HCT116 (cell line): ENCODE measurements at regions not wholly inside any gene's neighbourhood (a gene's known extent, or its start where the extent isn't known, plus 50 kb on each side); places are given as distances from the start of the nearest gene placed in this dataset.

Experiments used
- ATAC-seq: fragments of 200-7000 bp; cut with Tn5 transposase; 2 replicates; pipeline ENCODE4 v1.9.1; 2020; ENCODE audit warnings: mild to moderate bottlenecking, moderate library complexity
- BruUV-seq: library from RNA; stranded (reverse); fragments of 400-500 nt; replicated peaks from 2 replicates; lab custom pipeline; 2021; lab: Mats Ljungman, UMichigan
- CTCF ChIA-PET: fragments of 300-600 bp; sonication (Branson Sonifier 250); formaldehyde crosslinking; loops from one replicate; lab custom pipeline; 2021; ENCODE audit warnings: antibody characterized with exemption; lab: Charles Lee
- POLR2A ChIA-PET: fragments of 300-600, 350-600 bp; sonication (Branson Sonifier 250); formaldehyde crosslinking; loops from one replicate; lab custom pipeline; 2021; ENCODE audit warnings: antibody characterized with exemption; lab: Charles Lee
- RAD21 ChIA-PET, 2 experiments: fragments of 300-600 bp; sonication (Branson Sonifier 250); formaldehyde crosslinking; loops; one replicate each; lab custom pipeline; 2023; ENCODE audit warnings: low total read pairs in 2 of 2; ENCODE audit not compliant: uncharacterized antibody in 2 of 2, unreplicated experiment in 2 of 2, low non-redundant PET in 1 of 2; lab: Charles Lee
- DNase-seq: peaks from one replicate; pipeline ENCODE4 v3.0.0-alpha.2; 2010; ENCODE audit warnings: low read depth, low spot score
- H2AFZ ChIP-seq: fragments of 200-600 bp; shearing (Covaris generic), sonication (generic); 2 replicates; pipeline ENCODE4 v1.6.1; 2017; ENCODE audit warnings: low read depth, mixed run types, mixed read lengths, antibody characterized with exemption, low read length; ENCODE audit not compliant: poor library complexity, severe bottlenecking
- H3K27ac ChIP-seq: 2 replicates; pipeline ENCODE4 v1.5.1; 2012; ENCODE audit warnings: low read depth, low read length
- H3K27me3 ChIP-seq: fragments of 200-600 bp; sonication (generic); 2 replicates; pipeline ENCODE4 v1.6.1; 2016; ENCODE audit warnings: mixed run types, low read length, mixed read lengths; ENCODE audit not compliant: insufficient read depth
- H3K36me3 ChIP-seq, 2 experiments: fragments of 200-500 bp in 1 of 2; fragments of 200-600 bp in 1 of 2; sonication (Bioruptor generic) in 1 of 2; sonication (generic) in 1 of 2; 2 replicates each; pipeline versions ENCODE4 v1.5.1 to v1.6.1; 2014 to 2016; ENCODE audit warnings: low read length in 2 of 2, inconsistent platforms in 1 of 2, mixed read lengths in 1 of 2, mixed run types in 1 of 2; ENCODE audit not compliant: insufficient read depth in 2 of 2, control insufficient read depth in 1 of 2
- H3K4me1 ChIP-seq, 2 experiments: fragments of 200-600 bp in 1 of 2; sonication (generic) in 1 of 2; 2 replicates each; pipeline versions ENCODE4 v1.5.1 to v1.6.1; 2012 to 2017; ENCODE audit warnings: low read length in 2 of 2, inconsistent platforms in 1 of 2, mild to moderate bottlenecking in 1 of 2, mixed read lengths in 1 of 2, mixed run types in 1 of 2, moderate library complexity in 1 of 2; ENCODE audit not compliant: insufficient read depth in 2 of 2, control insufficient read depth in 1 of 2
- H3K4me2 ChIP-seq: fragments of 200-600 bp; sonication (generic); 2 replicates; pipeline ENCODE4 v1.6.1; 2017; ENCODE audit warnings: mixed run types, low read length, mixed read lengths
- H3K4me3 ChIP-seq, 2 experiments: fragments of 200-600 bp in 1 of 2; sonication (generic) in 1 of 2; replicated peaks in 1 of 2; 2 replicates each; pipeline ENCODE4 v1.5.1; 2011 to 2016; ENCODE audit warnings: low read length in 2 of 2, control low read depth in 1 of 2, low read depth in 1 of 2, mild to moderate bottlenecking in 1 of 2, mixed read lengths in 1 of 2, mixed run types in 1 of 2
- H3K79me2 ChIP-seq: fragments of 200-600 bp; sonication (generic); 2 replicates; pipeline ENCODE4 v1.6.1; 2017; ENCODE audit warnings: mild to moderate bottlenecking, mixed run types, low read length, moderate library complexity, mixed read lengths; ENCODE audit not compliant: insufficient read depth
- H3K9ac ChIP-seq: fragments of 200-600 bp; sonication (generic); 2 replicates; pipeline ENCODE4 v1.6.1; 2016; ENCODE audit warnings: low read length, mixed read lengths
- H3K9me2 ChIP-seq: fragments of 200-600 bp; sonication (generic), shearing (Covaris generic); 2 replicates; pipeline ENCODE4 v1.6.1; 2017; ENCODE audit warnings: mixed run types, mild to moderate bottlenecking, moderate library complexity; ENCODE audit not compliant: insufficient read depth
- H3K9me3 ChIP-seq, 2 experiments: fragments of 200-500 bp in 1 of 2; fragments of 200-600 bp in 1 of 2; sonication (Bioruptor generic) in 1 of 2; sonication (generic) in 1 of 2; 2 replicates each; pipeline ENCODE4 v1.6.1; 2014 to 2017; ENCODE audit warnings: low read length in 2 of 2, mixed read lengths in 2 of 2, inconsistent platforms in 1 of 2, low read depth in 1 of 2, mild to moderate bottlenecking in 1 of 2, mixed run types in 1 of 2, moderate library complexity in 1 of 2; ENCODE audit not compliant: control insufficient read depth in 1 of 2, insufficient read depth in 1 of 2
- H4K20me1 ChIP-seq: fragments of 200-600 bp; sonication (generic), shearing (Covaris generic); 2 replicates; pipeline ENCODE4 v1.6.1; 2017; ENCODE audit warnings: mixed run types, mild to moderate bottlenecking, moderate library complexity; ENCODE audit not compliant: insufficient read depth
- CTCF ChIP-seq, 3 experiments: fragments of 200-600 bp in 1 of 3; sonication (generic) in 1 of 3; IDR thresholded peaks in 2 of 3; conservative IDR thresholded peaks in 1 of 3; 2 replicates each; pipeline ENCODE4 v1.5.1; 2012 to 2017; ENCODE audit warnings: low read depth in 2 of 3, low read length in 2 of 3, antibody characterized with exemption in 1 of 3, borderline replicate concordance in 1 of 3, control low read depth in 1 of 3, mild to moderate bottlenecking in 1 of 3, mixed read lengths in 1 of 3, mixed run types in 1 of 3, moderate library complexity in 1 of 3; ENCODE audit not compliant: insufficient read depth in 1 of 3
- EGR1 ChIP-seq: IDR thresholded peaks from 2 replicates; pipeline ENCODE4 v1.6.1; 2012; ENCODE audit warnings: low read depth
- ELF1 ChIP-seq: IDR thresholded peaks from 2 replicates; pipeline ENCODE4 v1.6.1; 2012; ENCODE audit warnings: low read depth, borderline replicate concordance
- EZH2phosphoT487 ChIP-seq: fragments of 200-600 bp; IDR thresholded peaks from 2 replicates; pipeline ENCODE4 v1.6.1; 2018; ENCODE audit warnings: antibody characterized with exemption, borderline replicate concordance
- FOSL1 ChIP-seq: IDR thresholded peaks from 2 replicates; pipeline ENCODE4 v1.6.1; 2012; ENCODE audit warnings: low read depth
- POLR2A ChIP-seq: IDR thresholded peaks from 2 replicates; pipeline ENCODE4 v1.7.0; 2011; ENCODE audit warnings: borderline replicate concordance; ENCODE audit not compliant: insufficient read depth, insufficient read length; ENCODE audit errors: extremely low read depth
- POLR2AphosphoS5 ChIP-seq: IDR thresholded peaks from 2 replicates; pipeline ENCODE4 v1.6.1; 2011; ENCODE audit warnings: mild to moderate bottlenecking, low read depth, low read length, moderate library complexity
- RAD21 ChIP-seq: IDR thresholded peaks from 2 replicates; pipeline ENCODE4 v1.6.1; 2012; ENCODE audit warnings: low read depth, mild to moderate bottlenecking
- SIN3A ChIP-seq: IDR thresholded peaks from 2 replicates; pipeline ENCODE4 v1.6.1; 2012; ENCODE audit warnings: low read depth
- SP1 ChIP-seq: IDR thresholded peaks from 2 replicates; pipeline ENCODE4 v1.6.1; 2012; ENCODE audit warnings: low read depth
- SRF ChIP-seq: IDR thresholded peaks from 2 replicates; pipeline ENCODE4 v1.6.1; 2012; ENCODE audit warnings: low read depth
- ZBTB33 ChIP-seq: IDR thresholded peaks from 2 replicates; pipeline ENCODE4 v1.6.1; 2011; ENCODE audit warnings: mild to moderate bottlenecking, low read length, moderate library complexity; ENCODE audit not compliant: insufficient replicate concordance; ENCODE audit errors: extremely low read depth
- ZFX ChIP-seq: fragments of 450-650 bp; IDR thresholded peaks from 2 replicates; pipeline ENCODE4 v1.6.1; 2017
- intact Hi-C: fragments of 100-400 bp; cut with micrococcal nuclease; formaldehyde crosslinking; loops from 2 replicates; pipeline ENCODE4 v1.10.0; 2022

GRCh38 chr21:38718481-38718880 lies 87.2 kb upstream of the ETS2 start:
- Histone ChIP-seq H3K4me3 (no peak overlapping the region), H2AFZ (no peak overlapping the region), H3K27me3 (no peaks in the 10 kb centered on the region), H4K20me1 (no peaks in the 10 kb centered on the region), H3K36me3 (no peaks in the 10 kb centered on the region), H3K79me2 (no peaks in the 10 kb centered on the region), H3K4me2 (no peak overlapping the region), H3K9ac (no peak overlapping the region), H3K9me2 (no peaks in the 10 kb centered on the region), H3K9me3 (no peaks in the 10 kb centered on the region), H3K27ac (no peak overlapping the region), H3K4me1 (no peaks in the 10 kb centered on the region)
- TF ChIP-seq SRF (no peak), RAD21 (no peak), ZFX (no peak), ELF1 (no peak), POLR2AphosphoS5 (no peak), EZH2phosphoT487 (no peak), SIN3A (no peak), ZBTB33 (no peak), CTCF (IDR thresholded peaks at IDR 0.05 in 2 of 3, conservative IDR thresholded peaks at IDR 0.05 in 1 of 3; ENCODE audit: borderline replicate concordance in 1 of 3, insufficient read depth in 1 of 3, low read depth in 2 of 3, low read length in 2 of 3) (no peak), EGR1 (no peak), POLR2A (no peak), SP1 (no peak), FOSL1 (no peak)
- ChIA-PET CTCF (no interaction called here), POLR2A (no interaction called here), RAD21 (no interaction called here)
- no peak for ATAC-seq
- no peak for DNase-seq
- no TSS peak for BruUV-seq
- intact Hi-C loops, result no loop called here
